Endothelial cell (in vitro differentiated cells): ENCODE measurements at regions not wholly inside any gene's neighbourhood (a gene's known extent, or its start where the extent isn't known, plus 50 kb on each side); places are given as distances from the start of the nearest gene placed in this dataset.

Experiments
- DNase-seq: peaks from one replicate; pipeline ENCODE4 v3.0.0; 2021; ENCODE audit warnings: low spot score
- H3K27ac Mint-ChIP-seq: one replicate; pipeline ENCODE4 v1.8.0; 2021; ENCODE audit warnings: mixed read lengths, inconsistent platforms; ENCODE audit not compliant: unreplicated experiment
- H3K27me3 Mint-ChIP-seq: one replicate; pipeline ENCODE4 v1.8.0; 2021; ENCODE audit warnings: mild to moderate bottlenecking, moderate library complexity, mixed read lengths, inconsistent platforms; ENCODE audit not compliant: unreplicated experiment
- H3K36me3 Mint-ChIP-seq: one replicate; pipeline ENCODE4 v1.8.0; 2021; ENCODE audit warnings: mild to moderate bottlenecking, low read depth, mixed read lengths, inconsistent platforms; ENCODE audit not compliant: unreplicated experiment
- H3K4me1 Mint-ChIP-seq: one replicate; pipeline ENCODE4 v1.8.0; 2021; ENCODE audit warnings: mild to moderate bottlenecking, mixed read lengths, inconsistent platforms; ENCODE audit not compliant: unreplicated experiment
- H3K4me3 Mint-ChIP-seq: one replicate; pipeline ENCODE4 v1.8.0; 2021; ENCODE audit warnings: mild to moderate bottlenecking, mixed read lengths, inconsistent platforms; ENCODE audit not compliant: unreplicated experiment
- H3K9me3 Mint-ChIP-seq: one replicate; pipeline ENCODE4 v1.8.0; 2021; ENCODE audit warnings: mixed read lengths, inconsistent platforms; ENCODE audit not compliant: unreplicated experiment
- CTCF ChIP-seq: fragments of 200-600 bp; sonication (generic); IDR thresholded peaks from one replicate; pipeline ENCODE4 v1.5.0; 2021; ENCODE audit warnings: antibody characterized with exemption; ENCODE audit not compliant: unreplicated experiment

GRCh38 chr4:82213485-82214417 is 160.0 kb downstream of the HNRNPD start:
- Mint-ChIP-seq H3K36me3 (no peaks in the 10 kb centered on the region), H3K4me1 (no peaks in the 10 kb centered on the region), H3K4me3 (no peak overlapping the region), H3K27ac (no peak overlapping the region), H3K9me3 (no peaks in the 10 kb centered on the region), H3K27me3 (no peaks in the 10 kb centered on the region)
- DNase-seq = no peak
- TF ChIP-seq CTCF = no peak

GRCh38 chr4:82201805-82202641 is 171.8 kb downstream of the HNRNPD start:
- peak; percentile 69 for TF ChIP-seq CTCF
- Mint-ChIP-seq H3K27me3 (no peaks in the 10 kb centered on the region), H3K36me3 (no peaks in the 10 kb centered on the region), H3K4me3 (no peak overlapping the region), H3K9me3 (no peaks in the 10 kb centered on the region), H3K27ac (no peak overlapping the region), H3K4me1 (no peaks in the 10 kb centered on the region)
- DNase-seq = peak; percentile 68

- DNase-seq = no peak
- no peak overlapping the region for H3K4me3 Mint-ChIP-seq
These were observed 172.5 kb downstream of the HNRNPD start for GRCh38 chr4:82201303-82201702.

GRCh38 chr4:82200046-82200445 is 173.7 kb downstream of the HNRNPD start:
- no peaks in the 10 kb centered on the region for H3K9me3 Mint-ChIP-seq
- H3K4me1 Mint-ChIP-seq = no peaks in the 10 kb centered on the region
- no peak for TF ChIP-seq CTCF
- H3K4me3 Mint-ChIP-seq = no peak overlapping the region
- no peak for DNase-seq
- no peaks in the 10 kb centered on the region for H3K36me3 Mint-ChIP-seq
- no peaks in the 10 kb centered on the region for H3K27me3 Mint-ChIP-seq
- no peak overlapping the region for H3K27ac Mint-ChIP-seq

More at GRCh38 chr4:82201303-82201702, 172.5 kb downstream of the HNRNPD start:
- Mint-ChIP-seq H3K36me3 (no peaks in the 10 kb centered on the region), H3K27me3 (no peaks in the 10 kb centered on the region), H3K4me1 (no peaks in the 10 kb centered on the region), H3K27ac (no peak overlapping the region), H3K9me3 (no peaks in the 10 kb centered on the region)
- no peak for TF ChIP-seq CTCF

GRCh38 chr4:82194329-82194728 is 179.5 kb downstream of the HNRNPD start:
- Mint-ChIP-seq H3K4me1 (no peaks in the 10 kb centered on the region), H3K36me3 (no peaks in the 10 kb centered on the region)
- no peak for TF ChIP-seq CTCF

More at GRCh38 chr4:82194329-82194728, 179.5 kb downstream of the HNRNPD start:
- Mint-ChIP-seq H3K27ac (no peak overlapping the region), H3K4me3 (no peak overlapping the region), H3K9me3 (no peaks in the 10 kb centered on the region), H3K27me3 (no peaks in the 10 kb centered on the region)
- no peak for DNase-seq
